Tibial artery (tissue), 4 donors: ENCODE measurements at regions not wholly inside any gene's neighbourhood (a gene's known extent, or its start where the extent isn't known, plus 50 kb on each side); places are given as distances from the start of the nearest gene placed in this dataset.

Experiments used
- DNase-seq, 2 donors: peaks; one replicate each; pipeline ENCODE4 v3.0.0-alpha.2; 2019
- H3K27ac ChIP-seq, 2 donors: fragments of 200-600 bp; sonication (generic) in 1 of 2; 1 replicate in 1 of 2; 2 replicates in 1 of 2; pipeline ENCODE4 v1.5.1; 2018 to 2019; ENCODE audit warnings: mild to moderate bottlenecking in 1 of 2
- H3K27me3 ChIP-seq, 2 donors: fragments of 200-600 bp; sonication (generic) in 1 of 2; one replicate each; pipeline versions ENCODE4 v1.5.1 to v1.6.0; 2016 to 2019
- H3K36me3 ChIP-seq, 3 donors: fragments of 200-600 bp; sonication (generic) in 2 of 3; one replicate each; pipeline ENCODE4 v1.5.1; 2016 to 2019; ENCODE audit warnings: mild to moderate bottlenecking in 2 of 3
- H3K4me1 ChIP-seq, 4 donors: fragments of 200-600 bp; sonication (generic) in 2 of 4; 1 replicate in 3 of 4; 2 replicates in 1 of 4; pipeline ENCODE4 v1.5.1; 2016 to 2019
- H3K4me3 ChIP-seq, 2 donors: fragments of 200-600 bp; sonication (generic) in 1 of 2; 1 replicate in 1 of 2; 2 replicates in 1 of 2; pipeline ENCODE4 v1.5.1; 2018 to 2019; ENCODE audit warnings: mild to moderate bottlenecking in 2 of 2
- H3K9me3 ChIP-seq, 3 donors: fragments of 200-600 bp; sonication (generic) in 1 of 3; one replicate each; pipeline ENCODE4 v1.5.1; 2016 to 2019
- CTCF ChIP-seq, 2 experiments: fragments of 200-600 bp in 1 of 2; fragments of 450-650 bp in 1 of 2; IDR thresholded peaks; one replicate each; pipeline ENCODE4 v1.5.1; 2017 to 2019; ENCODE audit warnings: antibody characterized with exemption in 2 of 2, mild to moderate bottlenecking in 1 of 2, moderate library complexity in 1 of 2
- intact Hi-C: fragments of 100-400 bp; cut with DNase I; formaldehyde crosslinking; loops from one replicate; pipeline ENCODE4 v1.15.0; 2023; ENCODE audit warnings: low total_unique reads

GRCh38 chr4:29309050-29309449 lies 1411.1 kb upstream of the PCDH7 start:
- Histone ChIP-seq H3K27me3 (no peaks in the 10 kb centered on the region), H3K9me3 (no peaks in the 10 kb centered on the region), H3K4me3 (no peak overlapping the region), H3K36me3 (no peaks in the 10 kb centered on the region), H3K4me1 (no peaks in the 10 kb centered on the region), H3K27ac (no peak overlapping the region)
- intact Hi-C loops, result no loop called here
- TF ChIP-seq CTCF (IDR thresholded peaks at IDR 0.05), result no peak
- no peak for DNase-seq

GRCh38 chr4:29310252-29310651 lies 1409.9 kb upstream of the PCDH7 start:
- Histone ChIP-seq H3K4me3 (no peak overlapping the region), H3K36me3 (no peaks in the 10 kb centered on the region)

GRCh38 chr4:29311247-29311646 lies 1408.9 kb upstream of the PCDH7 start:
- no peak for TF ChIP-seq CTCF (IDR thresholded peaks at IDR 0.05)
- Histone ChIP-seq H3K4me1 (no peaks in the 10 kb centered on the region), H3K27ac (no peak overlapping the region), H3K36me3 (no peaks in the 10 kb centered on the region), H3K9me3 (no peaks in the 10 kb centered on the region), H3K27me3 (no peaks in the 10 kb centered on the region), H3K4me3 (no peak overlapping the region)
- intact Hi-C loops, result no loop called here
- no peak for DNase-seq

More at GRCh38 chr4:29310252-29310651, 1409.9 kb upstream of the PCDH7 start:
- no peaks in the 10 kb centered on the region for H3K4me1 ChIP-seq
- H3K27ac ChIP-seq, result no peak overlapping the region
- no peak for TF ChIP-seq CTCF (IDR thresholded peaks at IDR 0.05)
- intact Hi-C loops, result no loop called here
- H3K9me3 ChIP-seq, result no peaks in the 10 kb centered on the region
- H3K27me3 ChIP-seq, result no peaks in the 10 kb centered on the region
- DNase-seq, result no peak

GRCh38 chr4:29319663-29320340 lies 1400.4 kb upstream of the PCDH7 start:
- no peaks in the 10 kb centered on the region for H3K27me3 ChIP-seq
- no peaks in the 10 kb centered on the region for H3K9me3 ChIP-seq
- H3K36me3 ChIP-seq, result no peaks in the 10 kb centered on the region
- TF ChIP-seq CTCF (IDR thresholded peaks at IDR 0.05), result no peak
- H3K27ac ChIP-seq, result no peak overlapping the region
- no peak for DNase-seq
- no peaks in the 10 kb centered on the region for H3K4me1 ChIP-seq
- intact Hi-C loops, result no loop called here
- H3K4me3 ChIP-seq, result no peak overlapping the region

GRCh38 chr4:29320947-29321620 lies 1399.1 kb upstream of the PCDH7 start:
- H3K4me1 ChIP-seq, result no peaks in the 10 kb centered on the region
- H3K36me3 ChIP-seq, result no peaks in the 10 kb centered on the region
- H3K27me3 ChIP-seq, result no peaks in the 10 kb centered on the region
- intact Hi-C loops, result no loop called here
- H3K27ac ChIP-seq, result no peak overlapping the region
- no peak for TF ChIP-seq CTCF (IDR thresholded peaks at IDR 0.05)
- no peak overlapping the region for H3K4me3 ChIP-seq
- H3K9me3 ChIP-seq, result no peaks in the 10 kb centered on the region
- DNase-seq, result no peak
